ENCODE measurements at regions not wholly inside any gene's neighbourhood (a gene's known extent, or its start where the extent isn't known, plus 50 kb on each side); places are given as distances from the start of the nearest gene placed in this dataset.

GRCh38 chr12:124418156-124418555 is 123.3 kb downstream of the RFLNA start:
- Histone ChIP-seq H3K36me3 (ENCODE audit: control insufficient read depth, low read length) (peaks cover 10% of the 10 kb centered on the region; the same call in 1 of the 2 replicates), H3K9me2 (replicated peaks; ENCODE audit: control insufficient read depth, low read length) (no peaks in the 10 kb centered on the region), H3F3A (ENCODE audit: control insufficient read depth, insufficient read depth) (no peaks in the 10 kb centered on the region), H3K9me3 (ENCODE audit: control insufficient read depth, insufficient read depth, low read length) (no peaks in the 10 kb centered on the region), H3K4me2 (ENCODE audit: low read length) (no peak overlapping the region), H3K27ac (ENCODE audit: low read depth, low read length) (no peak overlapping the region), H3K79me2 (ENCODE audit: control insufficient read depth, low read length) (no peaks in the 10 kb centered on the region), H4K20me1 (ENCODE audit: control insufficient read depth, insufficient read depth, low read depth, low read length) (no peaks in the 10 kb centered on the region), H3K27me3 (ENCODE audit: control insufficient read depth, low read length) (no peaks in the 10 kb centered on the region), H3K4me3 (ENCODE audit: low read length) (no peak overlapping the region), H3K4me1 (ENCODE audit: control insufficient read depth, low read length) (no peaks in the 10 kb centered on the region)
- TF ChIP-seq CTCF (IDR thresholded peaks at IDR 0.05; ENCODE audit: low read depth, low read length, poor library complexity, severe bottlenecking) (no peak), EZH2phosphoT487 (IDR thresholded peaks at IDR 0.05; ENCODE audit: borderline replicate concordance, low read length) (no peak)

- no peak overlapping the region for H3K27ac ChIP-seq (ENCODE audit: low read depth, low read length)
- peaks cover 7% of the 10 kb centered on the region; the same call in 1 of the 2 replicates for H3K36me3 ChIP-seq (ENCODE audit: control insufficient read depth, low read length)
- no peaks in the 10 kb centered on the region for H3K79me2 ChIP-seq (ENCODE audit: control insufficient read depth, low read length)
- H3K9me2 ChIP-seq (replicated peaks; ENCODE audit: control insufficient read depth, low read length) = no peaks in the 10 kb centered on the region
- H3F3A ChIP-seq (ENCODE audit: control insufficient read depth, insufficient read depth) = no peaks in the 10 kb centered on the region
- no peaks in the 10 kb centered on the region for H3K9me3 ChIP-seq (ENCODE audit: control insufficient read depth, insufficient read depth, low read length)
- H3K4me2 ChIP-seq (ENCODE audit: low read length) = no peak overlapping the region
- TF ChIP-seq EZH2phosphoT487 (IDR thresholded peaks at IDR 0.05; ENCODE audit: borderline replicate concordance, low read length) = no peak
- no peak for TF ChIP-seq CTCF (IDR thresholded peaks at IDR 0.05; ENCODE audit: low read depth, low read length, poor library complexity, severe bottlenecking)
- no peaks in the 10 kb centered on the region for H3K4me1 ChIP-seq (ENCODE audit: control insufficient read depth, low read length)
- H3K4me3 ChIP-seq (ENCODE audit: low read length) = no peak overlapping the region
- H3K27me3 ChIP-seq (ENCODE audit: control insufficient read depth, low read length) = no peaks in the 10 kb centered on the region
- H4K20me1 ChIP-seq (ENCODE audit: control insufficient read depth, insufficient read depth, low read depth, low read length) = no peaks in the 10 kb centered on the region
Measured at GRCh38 chr12:124416516-124417395, 121.9 kb downstream of the RFLNA start.

DNA sequence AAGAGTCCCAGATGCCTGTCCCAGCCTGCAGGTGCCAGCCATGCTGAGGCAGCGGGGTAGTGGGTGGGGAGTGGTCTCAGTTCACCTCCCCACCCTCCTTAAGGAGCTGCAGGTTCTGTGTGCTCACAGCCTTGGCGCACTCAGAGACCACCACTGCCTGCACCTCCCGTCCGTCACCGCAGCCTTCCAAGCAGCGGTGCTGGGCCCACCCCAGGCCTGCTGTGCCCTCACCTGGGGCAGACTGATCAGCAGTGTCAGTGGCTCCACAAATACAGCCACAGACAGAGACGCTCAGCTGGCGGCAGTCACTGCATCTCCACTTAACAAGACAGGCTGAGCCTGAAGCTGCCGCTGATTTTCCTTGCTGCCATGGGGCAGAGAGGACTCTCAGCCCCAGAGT is 120.2 kb downstream of the RFLNA start:
- no peak overlapping the region for H3K4me2 ChIP-seq (ENCODE audit: low read length)
- no peaks in the 10 kb centered on the region for H3K79me2 ChIP-seq (ENCODE audit: control insufficient read depth, low read length)
- peaks cover 6% of the 10 kb centered on the region; the same call in 1 of the 2 replicates for H3K36me3 ChIP-seq (ENCODE audit: control insufficient read depth, low read length)
- no peaks in the 10 kb centered on the region for H3K9me3 ChIP-seq (ENCODE audit: control insufficient read depth, insufficient read depth, low read length)
- no peaks in the 10 kb centered on the region for H4K20me1 ChIP-seq (ENCODE audit: control insufficient read depth, insufficient read depth, low read depth, low read length)
- H3K27ac ChIP-seq (ENCODE audit: low read depth, low read length) = no peak overlapping the region
- no peak for TF ChIP-seq CTCF (IDR thresholded peaks at IDR 0.05; ENCODE audit: low read depth, low read length, poor library complexity, severe bottlenecking)
- TF ChIP-seq EZH2phosphoT487 (IDR thresholded peaks at IDR 0.05; ENCODE audit: borderline replicate concordance, low read length) = no peak
- no peaks in the 10 kb centered on the region for H3K27me3 ChIP-seq (ENCODE audit: control insufficient read depth, low read length)
- no peaks in the 10 kb centered on the region for H3K4me1 ChIP-seq (ENCODE audit: control insufficient read depth, low read length)
- H3F3A ChIP-seq (ENCODE audit: control insufficient read depth, insufficient read depth) = no peaks in the 10 kb centered on the region
- no peak overlapping the region for H3K4me3 ChIP-seq (ENCODE audit: low read length)
- H3K9me2 ChIP-seq (replicated peaks; ENCODE audit: control insufficient read depth, low read length) = no peaks in the 10 kb centered on the region
